GM12873 (cell line): ENCODE measurements at regions not wholly inside any gene's neighbourhood (a gene's known extent, or its start where the extent isn't known, plus 50 kb on each side); places are given as distances from the start of the nearest gene placed in this dataset.

ENCODE experiments used
- TF ChIP-seq, protein P1 (sequence below): IDR thresholded peaks from 2 replicates; pipeline ENCODE4 v1.5.1; 2012; ENCODE audit warnings: low read depth, mild to moderate bottlenecking, moderate library complexity, low read length, control low read depth; ENCODE audit not compliant: insufficient read depth; ENCODE audit errors: missing control alignments

DNA sequence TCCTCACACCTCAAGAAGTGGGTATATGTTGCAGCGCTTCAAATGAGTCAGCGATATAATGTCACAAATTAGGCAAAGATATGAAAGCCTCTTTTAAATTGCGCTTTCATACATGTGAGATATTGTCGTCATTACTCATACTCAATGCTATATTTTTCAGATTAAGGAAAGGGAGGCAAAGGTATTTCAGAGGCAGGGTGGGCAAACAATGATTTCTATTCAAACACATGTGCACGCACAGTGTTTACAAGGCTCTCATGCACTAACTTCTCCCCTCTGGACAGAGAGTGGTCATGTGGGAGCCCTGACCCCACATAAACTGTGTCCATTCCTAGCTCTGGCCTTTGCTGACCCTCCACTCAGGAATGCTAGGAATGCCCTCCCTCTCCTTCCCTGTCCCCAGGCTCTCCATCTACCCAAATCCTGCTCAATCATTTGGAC lies 112.1 kb upstream of the TMEM170B start:
- TF ChIP-seq, protein P1, sequence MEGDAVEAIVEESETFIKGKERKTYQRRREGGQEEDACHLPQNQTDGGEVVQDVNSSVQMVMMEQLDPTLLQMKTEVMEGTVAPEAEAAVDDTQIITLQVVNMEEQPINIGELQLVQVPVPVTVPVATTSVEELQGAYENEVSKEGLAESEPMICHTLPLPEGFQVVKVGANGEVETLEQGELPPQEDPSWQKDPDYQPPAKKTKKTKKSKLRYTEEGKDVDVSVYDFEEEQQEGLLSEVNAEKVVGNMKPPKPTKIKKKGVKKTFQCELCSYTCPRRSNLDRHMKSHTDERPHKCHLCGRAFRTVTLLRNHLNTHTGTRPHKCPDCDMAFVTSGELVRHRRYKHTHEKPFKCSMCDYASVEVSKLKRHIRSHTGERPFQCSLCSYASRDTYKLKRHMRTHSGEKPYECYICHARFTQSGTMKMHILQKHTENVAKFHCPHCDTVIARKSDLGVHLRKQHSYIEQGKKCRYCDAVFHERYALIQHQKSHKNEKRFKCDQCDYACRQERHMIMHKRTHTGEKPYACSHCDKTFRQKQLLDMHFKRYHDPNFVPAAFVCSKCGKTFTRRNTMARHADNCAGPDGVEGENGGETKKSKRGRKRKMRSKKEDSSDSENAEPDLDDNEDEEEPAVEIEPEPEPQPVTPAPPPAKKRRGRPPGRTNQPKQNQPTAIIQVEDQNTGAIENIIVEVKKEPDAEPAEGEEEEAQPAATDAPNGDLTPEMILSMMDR = no peak

DNA sequence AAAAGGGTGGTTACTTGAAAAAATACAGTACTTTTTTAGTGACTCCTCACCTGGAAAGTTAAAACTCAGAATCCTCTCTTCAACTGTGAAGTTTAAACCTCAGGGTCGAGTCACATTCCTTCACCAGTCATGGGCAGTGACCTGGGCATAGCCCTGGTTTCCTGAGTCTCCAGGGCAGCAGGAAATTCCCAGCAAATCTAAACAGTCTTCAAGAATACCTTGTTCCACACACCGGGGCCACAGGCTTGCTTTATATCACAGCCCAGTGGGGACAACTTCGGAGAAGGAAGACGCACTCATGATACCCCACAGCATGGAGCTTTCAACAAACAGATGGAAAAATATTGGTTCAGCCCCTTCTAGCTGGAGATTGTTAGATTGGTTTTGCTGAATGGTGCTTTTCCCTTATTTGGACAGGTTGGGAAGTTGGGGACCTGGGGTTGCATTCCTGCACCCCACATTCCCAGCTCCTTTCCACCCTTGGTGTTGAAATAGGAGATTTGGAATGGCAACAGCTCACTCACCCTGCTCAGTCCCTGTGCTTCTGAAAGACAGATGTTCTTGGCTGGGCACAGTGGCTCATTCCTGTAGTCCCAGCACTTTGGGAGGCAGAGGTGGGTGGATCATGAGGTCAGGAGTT lies 113.0 kb upstream of the TMEM170B start:
- TF ChIP-seq, protein P1 = no peak

DNA sequence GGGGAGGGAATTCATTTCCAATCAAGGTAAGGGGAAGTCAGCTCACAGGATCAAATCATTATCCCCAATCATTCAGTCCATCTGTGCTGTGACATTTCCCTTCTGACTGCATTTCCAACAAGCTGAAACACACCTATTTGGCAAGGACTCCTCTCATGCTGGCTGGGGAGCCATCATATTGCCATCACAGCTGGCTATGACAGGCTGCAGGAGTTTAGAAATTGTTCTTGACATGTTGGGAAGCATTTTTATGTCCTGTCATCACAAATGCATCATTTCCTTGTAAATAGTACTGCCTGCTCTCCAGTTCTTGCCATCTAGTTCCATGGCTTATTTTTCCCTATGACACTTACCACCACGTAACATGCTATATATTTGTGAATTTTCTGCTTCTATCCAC lies 113.9 kb upstream of the TMEM170B start:
- TF ChIP-seq, protein P1 = no peak

DNA sequence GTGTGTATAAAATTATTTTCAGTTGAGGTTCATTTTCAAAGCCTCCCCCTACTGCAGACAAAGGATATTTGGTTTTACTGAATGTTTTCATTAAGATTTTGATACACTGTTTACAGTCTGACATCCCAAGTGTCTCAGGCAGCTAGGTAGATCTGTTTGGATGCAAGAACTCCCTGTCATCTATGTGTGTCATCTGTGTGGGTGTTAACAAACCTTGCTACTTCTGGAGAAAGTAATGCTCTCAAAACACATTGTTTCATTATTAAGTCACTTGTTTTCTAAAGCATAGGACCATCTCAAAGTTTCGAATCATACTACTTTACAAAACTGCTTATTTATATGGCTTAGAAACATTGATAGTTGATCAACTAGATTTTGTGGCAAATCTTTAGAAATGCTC lies 114.5 kb upstream of the TMEM170B start:
- TF ChIP-seq, protein P1 = no peak

DNA sequence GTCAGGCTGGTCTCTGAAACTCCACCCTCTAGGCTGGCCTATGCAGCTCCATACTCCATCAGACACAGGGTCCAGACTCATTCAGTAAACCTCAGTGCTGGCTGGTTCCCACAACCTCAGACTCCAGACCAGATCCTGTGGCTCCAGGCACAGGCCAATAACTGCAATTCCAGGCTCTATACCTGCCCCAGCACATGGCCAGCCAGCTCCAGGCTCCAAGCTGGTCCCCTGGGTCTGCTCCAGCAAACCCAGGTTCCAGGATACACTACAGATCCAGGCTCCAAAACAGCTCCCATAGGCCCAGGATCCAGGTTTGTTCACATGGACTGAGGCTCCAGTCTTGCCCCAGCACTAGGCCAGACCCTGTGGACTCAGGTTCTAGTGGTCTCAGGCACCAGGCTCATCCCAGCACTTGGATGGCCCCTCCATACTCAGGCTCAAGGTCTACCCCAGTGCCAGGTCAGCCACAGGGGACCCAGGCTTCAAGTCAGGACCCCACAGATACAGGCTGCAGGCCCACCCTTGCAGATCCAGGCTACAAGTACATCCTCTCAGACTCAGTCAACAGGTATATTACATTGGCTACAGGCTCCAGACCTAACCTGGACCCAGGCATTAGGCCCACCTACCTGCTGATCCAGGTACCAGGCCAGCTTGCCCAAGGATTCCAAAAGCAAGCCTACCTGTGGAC lies 117.6 kb upstream of the TMEM170B start:
- TF ChIP-seq, protein P1 = no peak

DNA sequence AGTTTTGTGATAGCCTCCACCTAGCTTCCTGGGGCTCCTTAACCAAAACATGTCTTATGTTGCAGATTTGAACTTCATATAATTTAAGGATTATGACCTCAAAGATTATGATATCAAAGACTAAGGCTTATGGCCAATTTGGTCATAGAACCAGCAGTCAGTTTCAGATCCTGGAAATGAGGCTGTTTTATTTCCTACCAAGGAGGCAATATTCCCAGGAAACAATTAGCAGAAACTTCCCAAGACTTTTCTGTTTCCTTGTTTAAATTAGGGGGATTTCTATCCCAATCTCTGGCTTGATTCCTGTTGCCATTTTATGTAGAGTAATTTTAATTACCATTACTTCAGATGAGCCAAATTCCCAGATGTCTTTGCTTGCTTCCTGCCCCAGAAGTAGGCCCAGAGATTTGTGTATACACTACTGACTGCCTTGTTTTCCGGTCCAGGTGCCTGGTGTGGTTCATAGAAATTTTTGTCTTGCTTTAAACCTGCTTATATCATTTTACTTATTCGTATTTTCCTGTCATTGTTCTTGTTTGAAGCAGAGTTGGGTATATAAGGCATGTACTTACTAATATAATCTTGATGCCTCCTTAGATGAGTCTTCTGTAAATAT lies 119.2 kb upstream of the TMEM170B start:
- TF ChIP-seq, protein P1 = no peak

DNA sequence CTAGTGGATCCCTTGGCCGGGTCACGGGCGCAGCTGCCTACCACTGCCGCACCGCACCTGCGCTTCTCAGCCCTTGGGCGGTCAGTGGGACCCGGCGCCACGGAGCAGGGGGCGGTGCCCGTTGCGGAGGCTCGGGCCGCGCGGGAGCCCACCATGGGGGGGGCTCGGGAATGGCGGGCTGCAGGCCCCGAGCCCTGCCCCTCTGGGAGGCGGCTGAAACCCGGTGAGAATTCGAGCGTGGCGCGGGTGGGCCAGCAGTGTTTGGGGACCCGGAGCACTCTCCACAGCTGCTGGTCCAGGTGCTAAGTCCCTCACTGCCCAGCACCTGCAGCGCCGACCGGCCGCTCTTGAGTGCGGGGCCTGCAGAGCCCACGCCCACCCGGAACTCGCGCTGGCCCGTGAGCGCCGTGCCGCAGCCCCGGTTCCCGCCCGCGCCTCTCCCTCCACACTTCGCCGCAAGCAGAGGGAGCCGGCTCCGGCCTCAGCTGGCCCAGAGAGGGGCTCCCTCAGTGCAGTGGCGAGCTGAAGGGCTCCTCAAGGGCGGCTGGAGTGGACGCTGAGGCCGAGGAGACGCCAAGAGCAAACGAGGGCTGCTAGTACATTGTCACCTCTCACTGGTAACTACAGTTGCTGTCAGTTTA lies 120.5 kb upstream of the TMEM170B start:
- TF ChIP-seq, protein P1 = no peak
